OCI-LY7 (cell line): ENCODE measurements at regions not wholly inside any gene's neighbourhood (a gene's known extent, or its start where the extent isn't known, plus 50 kb on each side); places are given as distances from the start of the nearest gene placed in this dataset.

Experiments
- BruUV-seq: library from RNA; stranded (reverse); fragments of 400-500 nt; replicated peaks from 2 replicates; lab custom pipeline; 2021; lab: Mats Ljungman, UMichigan
- CTCF ChIA-PET: fragments of 300-600 bp; sonication (Branson Sonifier 250); formaldehyde crosslinking; loops from one replicate; lab custom pipeline; 2022; ENCODE audit warnings: antibody characterized with exemption; ENCODE audit not compliant: unreplicated experiment; lab: Charles Lee
- POLR2A ChIA-PET: fragments of 300-600 bp; sonication (Branson Sonifier 250); formaldehyde crosslinking; loops from one replicate; lab custom pipeline; 2022; ENCODE audit warnings: antibody characterized with exemption; lab: Charles Lee
- DNase-seq: peaks from one replicate; pipeline ENCODE4 v3.0.0-alpha.2; 2015; ENCODE audit warnings: low spot score
- H2AFZ ChIP-seq: fragments of 200-600 bp; sonication (generic), shearing (Covaris generic); 2 replicates; pipeline ENCODE4 v1.6.1; 2014; ENCODE audit warnings: mild to moderate bottlenecking, antibody characterized with exemption, low read length, moderate library complexity
- H3K27ac ChIP-seq: fragments of 200-600 bp; sonication (generic); 2 replicates; pipeline ENCODE4 v1.5.1; 2014; ENCODE audit warnings: mixed run types, low read depth, mild to moderate bottlenecking, moderate library complexity, low read length, inconsistent platforms; ENCODE audit not compliant: poor library complexity, severe bottlenecking
- H3K36me3 ChIP-seq: fragments of 200-600 bp; sonication (generic); 2 replicates; pipeline ENCODE4 v1.6.1; 2014; ENCODE audit warnings: mild to moderate bottlenecking, antibody characterized with exemption, low read length, moderate library complexity, mixed read lengths; ENCODE audit not compliant: insufficient read depth
- H3K4me1 ChIP-seq: fragments of 200-600 bp; sonication (generic); 2 replicates; pipeline ENCODE4 v1.5.1; 2014; ENCODE audit warnings: mild to moderate bottlenecking, low read length; ENCODE audit not compliant: insufficient read depth, poor library complexity, severe bottlenecking
- H3K4me2 ChIP-seq: fragments of 200-600 bp; sonication (generic); 2 replicates; pipeline ENCODE4 v1.6.1; 2014; ENCODE audit warnings: mild to moderate bottlenecking, low read length
- H3K4me3 ChIP-seq: fragments of 200-600 bp; sonication (generic); 2 replicates; pipeline ENCODE4 v1.5.1; 2014; ENCODE audit warnings: mild to moderate bottlenecking, low read depth, low read length; ENCODE audit not compliant: poor library complexity, severe bottlenecking
- H3K79me2 ChIP-seq: fragments of 200-600 bp; sonication (generic); 2 replicates; pipeline ENCODE4 v1.6.1; 2016; ENCODE audit warnings: low read depth, mild to moderate bottlenecking, low read length, moderate library complexity, mixed read lengths; ENCODE audit not compliant: insufficient read depth
- H3K9me2 ChIP-seq: fragments of 200-600 bp; sonication (generic); 2 replicates; pipeline ENCODE4 v1.6.1; 2016; ENCODE audit warnings: mild to moderate bottlenecking, low read length, mixed read lengths; ENCODE audit not compliant: insufficient read depth
- H3K9me3 ChIP-seq: fragments of 200-600 bp; sonication (generic); 2 replicates; pipeline ENCODE4 v1.6.1; 2014; ENCODE audit warnings: mild to moderate bottlenecking, mixed run types, low read length, mixed read lengths
- H4K20me1 ChIP-seq: fragments of 200-600 bp; sonication (generic); 2 replicates; pipeline ENCODE4 v1.6.1; 2014; ENCODE audit warnings: mild to moderate bottlenecking, antibody characterized with exemption, low read length, moderate library complexity, mixed read lengths; ENCODE audit not compliant: insufficient read depth
- CTCF ChIP-seq: fragments of 200-600 bp; sonication (generic); conservative IDR thresholded peaks from 2 replicates; pipeline ENCODE4 v1.5.1; 2014; ENCODE audit warnings: mild to moderate bottlenecking, antibody characterized with exemption, low read length, moderate library complexity, mixed read lengths
- EZH2phosphoT487 ChIP-seq: fragments of 200-600 bp; sonication (generic); IDR thresholded peaks from 2 replicates; pipeline ENCODE4 v1.6.1; 2018; ENCODE audit warnings: low read depth, borderline replicate concordance, mild to moderate bottlenecking, mixed run types, antibody characterized with exemption, low read length, moderate library complexity, mixed read lengths
- intact Hi-C: fragments of 100-400 bp; cut with micrococcal nuclease; formaldehyde crosslinking; loops from one replicate; pipeline ENCODE4 v1.10.0; 2022; ENCODE audit not compliant: unreplicated experiment

GRCh38 chr4:18480928-18481327 is 459.4 kb upstream of the LCORL start:
- BruUV-seq: no TSS peak
- ChIA-PET CTCF (no interaction called here), POLR2A (interaction anchor here (0.6 to 0.7 kb wide), 3 partner anchors 40 to 1957 kb away, joined by 3 to 4 read pairs (median 3); no protein-coding TSS in a partner anchor)
- no peaks in the 10 kb centered on the region for H3K4me1 ChIP-seq
- intact Hi-C loops: no loop called here
- H3K79me2 ChIP-seq: no peaks in the 10 kb centered on the region
- H2AFZ ChIP-seq: no peak overlapping the region
- no peak overlapping the region for H3K4me3 ChIP-seq
- DNase-seq: no peak
- no peak overlapping the region for H3K27ac ChIP-seq
- TF ChIP-seq CTCF (no peak), EZH2phosphoT487 (no peak)
- no peaks in the 10 kb centered on the region for H3K36me3 ChIP-seq
- H3K4me2 ChIP-seq: no peak overlapping the region
- no peaks in the 10 kb centered on the region for H3K9me3 ChIP-seq
- no peaks in the 10 kb centered on the region for H3K9me2 ChIP-seq
- no peaks in the 10 kb centered on the region for H4K20me1 ChIP-seq

DNA sequence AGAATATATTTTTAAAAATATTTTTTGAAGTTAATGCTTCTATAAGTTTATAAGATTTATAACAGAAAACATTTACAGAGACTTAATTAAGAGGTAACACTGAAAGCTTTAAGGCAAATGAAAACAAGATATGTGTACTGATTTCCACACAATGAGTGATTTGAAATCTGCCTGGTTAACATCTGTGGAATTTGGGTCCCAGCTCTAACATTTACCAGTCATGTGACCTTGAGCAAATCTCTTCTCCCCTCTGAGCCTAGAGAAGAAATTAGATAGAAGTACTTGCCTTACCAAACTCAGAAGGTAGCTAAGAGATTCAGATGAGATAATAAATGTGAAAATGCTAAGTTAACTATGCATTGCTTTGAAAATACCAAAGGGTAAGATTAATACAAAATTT is 458.8 kb upstream of the LCORL start:
- Histone ChIP-seq H3K9me3 (no peaks in the 10 kb centered on the region), H3K9me2 (no peaks in the 10 kb centered on the region), H3K79me2 (no peaks in the 10 kb centered on the region), H3K4me3 (no peak overlapping the region), H3K27ac (no peak overlapping the region), H3K4me2 (no peak overlapping the region), H3K4me1 (no peaks in the 10 kb centered on the region), H4K20me1 (no peaks in the 10 kb centered on the region), H2AFZ (no peak overlapping the region), H3K36me3 (no peaks in the 10 kb centered on the region)
- intact Hi-C loops: no loop called here
- DNase-seq: no peak
- ChIA-PET POLR2A (interaction anchor here (0.6 kb wide), 1 partner anchor 1958 kb away, joined by 4 read pairs; no protein-coding TSS in a partner anchor), CTCF (no interaction called here)
- BruUV-seq: no TSS peak
- TF ChIP-seq CTCF (no peak), EZH2phosphoT487 (no peak)

DNA sequence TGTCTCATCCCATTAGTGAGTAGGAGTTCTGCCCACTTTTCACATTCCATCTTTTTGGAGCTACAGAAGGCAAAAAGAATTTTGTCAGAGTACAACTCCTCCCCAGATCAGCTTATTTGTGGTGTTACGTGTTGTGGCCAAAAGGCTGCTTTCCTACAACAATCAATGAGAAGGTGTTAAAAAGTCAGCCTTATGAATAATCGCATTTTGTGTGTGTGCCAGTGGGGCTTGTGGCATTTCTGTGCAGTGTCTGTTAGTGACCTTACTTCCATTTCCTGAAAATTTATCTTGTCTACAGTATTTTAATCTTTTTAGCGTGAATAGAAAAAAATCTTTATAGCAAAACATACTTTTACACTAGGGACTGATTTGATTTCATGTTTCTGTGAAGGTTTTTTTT is 458.3 kb upstream of the LCORL start:
- no peaks in the 10 kb centered on the region for H3K9me2 ChIP-seq
- no peak overlapping the region for H3K4me3 ChIP-seq
- H3K9me3 ChIP-seq: no peaks in the 10 kb centered on the region
- intact Hi-C loops: no loop called here
- TF ChIP-seq EZH2phosphoT487: no peak
- no peak for TF ChIP-seq CTCF
- no peak overlapping the region for H3K4me2 ChIP-seq
- no peaks in the 10 kb centered on the region for H3K36me3 ChIP-seq
- H3K79me2 ChIP-seq: no peaks in the 10 kb centered on the region
- H2AFZ ChIP-seq: no peak overlapping the region
- no peaks in the 10 kb centered on the region for H3K4me1 ChIP-seq
- ChIA-PET CTCF (no interaction called here), POLR2A (no interaction called here)
- H3K27ac ChIP-seq: no peak overlapping the region
- DNase-seq: no peak
- no TSS peak for BruUV-seq
- H4K20me1 ChIP-seq: no peaks in the 10 kb centered on the region
